ENCODE measurements at regions not wholly inside any gene's neighbourhood (a gene's known extent, or its start where the extent isn't known, plus 50 kb on each side); places are given as distances from the start of the nearest gene placed in this dataset.

GRCh38 chr9:87193925-87194868, 246.9 kb upstream of the GAS1 start:
- DNase-seq (no peak), ATAC-seq (no peak)
- H3K4me3 ChIP-seq, result no peak overlapping the region
- WGBS, 3 donors, result 54 to 68% (median 57%) methylated on average over 9 of the region's 9 CpGs
- no peaks in the 10 kb centered on the region for H3K4me1 ChIP-seq
- no peak overlapping the region for H3K27ac ChIP-seq
- H3K9me3 ChIP-seq, result no peaks in the 10 kb centered on the region
- intact Hi-C loops (cut with DNase I), result no loop called here
- TF ChIP-seq CTCF (IDR thresholded peaks at IDR 0.05), result no peak
- peaks cover 0 to 9% (median 0%) of the 10 kb centered on the region in 3 donors for H3K27me3 ChIP-seq (ENCODE audit: insufficient read depth in 3 of 3, low read length in 2 of 3)
- no peaks in the 10 kb centered on the region for H3K36me3 ChIP-seq (ENCODE audit: insufficient read depth in 1 of 2, low read depth in 1 of 2)

GRCh38 chr9:87195306-87195705, 248.0 kb upstream of the GAS1 start:
- Histone ChIP-seq H3K36me3 (ENCODE audit: insufficient read depth in 1 of 2, low read depth in 1 of 2) (no peaks in the 10 kb centered on the region), H3K27ac (no peak overlapping the region), H3K4me3 (no peak overlapping the region), H3K27me3 (ENCODE audit: insufficient read depth in 3 of 3, low read length in 2 of 3) (peaks cover 0 to 9% (median 0%) of the 10 kb centered on the region in 3 donors), H3K9me3 (no peaks in the 10 kb centered on the region), H3K4me1 (no peaks in the 10 kb centered on the region)
- ATAC-seq, result no peak
- TF ChIP-seq CTCF (IDR thresholded peaks at IDR 0.05), result no peak
- no peak for DNase-seq
- intact Hi-C loops (cut with DNase I), result no loop called here

GRCh38 chr9:87197349-87198130, 250.2 kb upstream of the GAS1 start:
- no peak overlapping the region for H3K4me3 ChIP-seq
- DNase-seq, result no peak
- peaks cover 0 to 9% (median 0%) of the 10 kb centered on the region in 3 donors for H3K27me3 ChIP-seq (ENCODE audit: insufficient read depth in 3 of 3, low read length in 2 of 3)
- no peak for TF ChIP-seq CTCF (IDR thresholded peaks at IDR 0.05)
- 41 to 68% (median 46%) methylated on average over 10 of the region's 10 CpGs for WGBS, 3 donors
- no peaks in the 10 kb centered on the region for H3K9me3 ChIP-seq
- no peak for ATAC-seq
- intact Hi-C loops (cut with DNase I), result no loop called here
- no peaks in the 10 kb centered on the region for H3K4me1 ChIP-seq
- no peaks in the 10 kb centered on the region for H3K36me3 ChIP-seq (ENCODE audit: insufficient read depth in 1 of 2, low read depth in 1 of 2)
- no peak overlapping the region for H3K27ac ChIP-seq

- Histone ChIP-seq H3K4me3 (no peak overlapping the region), H3K27me3 (ENCODE audit: insufficient read depth in 3 of 3, low read length in 2 of 3) (peaks cover 0 to 9% (median 0%) of the 10 kb centered on the region in 3 donors), H3K9me3 (no peaks in the 10 kb centered on the region), H3K27ac (no peak overlapping the region), H3K36me3 (ENCODE audit: insufficient read depth in 1 of 2, low read depth in 1 of 2) (no peaks in the 10 kb centered on the region), H3K4me1 (no peaks in the 10 kb centered on the region)
- ATAC-seq (no peak), DNase-seq (no peak)
- intact Hi-C loops (cut with DNase I), result no loop called here
- no peak for TF ChIP-seq CTCF (IDR thresholded peaks at IDR 0.05)
- WGBS, 3 donors, result 61 to 85% (median 70%) methylated on average over 3 of the region's 3 CpGs
These were observed 251.4 kb upstream of the GAS1 start for GRCh38 chr9:87198716-87199115.

Measured in psoas muscle (tissue), 7 donors.